SK-N-SH (cell line): ENCODE measurements at regions not wholly inside any gene's neighbourhood (a gene's known extent, or its start where the extent isn't known, plus 50 kb on each side); places are given as distances from the start of the nearest gene placed in this dataset.

Experiments used
- CTCF ChIA-PET: fragments of 300-600, 350-600 bp; formaldehyde crosslinking; extraction: SDS; loops from one replicate; lab custom pipeline; 2021; lab: Yijun Ruan, JAX
- POLR2A ChIA-PET: fragments of 350-600 bp; sonication (Branson Sonifier 250); formaldehyde crosslinking; extraction: SDS; loops from one replicate; lab custom pipeline; 2020; ENCODE audit warnings: antibody characterized with exemption, inconsistent platforms; lab: Yijun Ruan, JAX
- DNase-seq: peaks from one replicate; pipeline ENCODE4 v3.0.0; 2012
- H2AFZ ChIP-seq: fragments of 200-600 bp; sonication (generic); 2 replicates; pipeline ENCODE4 v1.8.1; 2016; ENCODE audit warnings: antibody characterized with exemption, mild to moderate bottlenecking, low read depth
- H3F3A ChIP-seq: fragments of 200-600 bp; sonication (generic); replicated peaks from 2 replicates; pipeline ENCODE3; 2016; ENCODE audit warnings: antibody characterized with exemption, mild to moderate bottlenecking; ENCODE audit not compliant: insufficient read depth
- H3K27ac ChIP-seq, 2 experiments: fragments of 200-500 bp in 1 of 2; fragments of 200-600 bp in 1 of 2; sonication (Bioruptor generic) in 1 of 2; sonication (generic), shearing (Covaris generic) in 1 of 2; 2 replicates each; pipeline versions ENCODE4 v1.5.1 to v1.6.1; 2014 to 2016; ENCODE audit warnings: low read depth in 2 of 2, inconsistent platforms in 1 of 2, low read length in 1 of 2, mild to moderate bottlenecking in 1 of 2, mixed read lengths in 1 of 2
- H3K27me3 ChIP-seq: fragments of 200-600 bp; sonication (generic), shearing (Covaris generic); 2 replicates; pipeline ENCODE4 v1.6.1; 2016; ENCODE audit warnings: mixed run types; ENCODE audit not compliant: insufficient read depth
- H3K36me3 ChIP-seq, 2 experiments: fragments of 200-500 bp in 1 of 2; fragments of 200-600 bp in 1 of 2; sonication (Bioruptor generic) in 1 of 2; sonication (generic) in 1 of 2; replicated peaks in 1 of 2; 2 replicates each; pipeline versions ENCODE3 to v1.5.1; 2014 to 2016; ENCODE audit warnings: low read length in 1 of 2, mild to moderate bottlenecking in 1 of 2; ENCODE audit not compliant: insufficient read depth in 2 of 2, control insufficient read depth in 1 of 2
- H3K4me1 ChIP-seq, 2 experiments: fragments of 200-500 bp in 1 of 2; fragments of 200-600 bp in 1 of 2; sonication (Bioruptor generic) in 1 of 2; sonication (generic), shearing (Covaris generic) in 1 of 2; 2 replicates each; pipeline versions ENCODE4 v1.5.1 to v1.6.1; 2014 to 2016; ENCODE audit warnings: low read depth in 1 of 2, low read length in 1 of 2, mixed run types in 1 of 2; ENCODE audit not compliant: insufficient read depth in 2 of 2, control insufficient read depth in 1 of 2
- H3K4me2 ChIP-seq: fragments of 200-600 bp; sonication (generic), shearing (Covaris generic); 2 replicates; pipeline ENCODE4 v1.6.1; 2017; ENCODE audit warnings: mixed run types
- H3K4me3 ChIP-seq, 2 experiments: fragments of 200-500 bp in 1 of 2; fragments of 200-600 bp in 1 of 2; sonication (Bioruptor generic) in 1 of 2; sonication (generic), shearing (Covaris generic) in 1 of 2; 2 replicates each; pipeline versions ENCODE4 v1.5.1 to v1.8.1; 2014 to 2016; ENCODE audit warnings: low read depth in 2 of 2, inconsistent platforms in 1 of 2, low read length in 1 of 2, mild to moderate bottlenecking in 1 of 2, mixed read lengths in 1 of 2, moderate library complexity in 1 of 2
- H3K79me2 ChIP-seq: fragments of 200-600 bp; sonication (generic); 2 replicates; pipeline ENCODE4 v1.8.1; 2017; ENCODE audit warnings: mild to moderate bottlenecking; ENCODE audit not compliant: insufficient read depth
- H3K9ac ChIP-seq: fragments of 200-600 bp; sonication (generic); 2 replicates; pipeline ENCODE4 v1.6.1; 2017; ENCODE audit warnings: mixed run types
- H3K9me2 ChIP-seq: fragments of 200-600 bp; sonication (generic); 2 replicates; pipeline ENCODE4 v1.6.1; 2017; ENCODE audit warnings: mixed run types
- H3K9me3 ChIP-seq: fragments of 200-600 bp; sonication (generic); 2 replicates; pipeline ENCODE4 v1.6.1; 2017; ENCODE audit warnings: mixed run types, mild to moderate bottlenecking, moderate library complexity
- H4K20me1 ChIP-seq: fragments of 200-600 bp; sonication (generic); 2 replicates; pipeline ENCODE4 v1.6.1; 2017; ENCODE audit warnings: mild to moderate bottlenecking, mixed run types; ENCODE audit not compliant: insufficient read depth
- EZH2phosphoT487 ChIP-seq: fragments of 200-600 bp; sonication (generic); IDR thresholded peaks from 2 replicates; pipeline ENCODE4 v1.6.1; 2017; ENCODE audit warnings: low read depth, mixed run types, mild to moderate bottlenecking, antibody characterized with exemption, moderate library complexity, borderline replicate concordance
- FOSL2 ChIP-seq: IDR thresholded peaks from 2 replicates; pipeline ENCODE4 v1.4.0; 2012; ENCODE audit warnings: low read depth, mild to moderate bottlenecking, moderate library complexity, borderline replicate concordance
- FOXJ3 ChIP-seq: sonication (generic); formaldehyde crosslinking; IDR thresholded peaks from 2 replicates; pipeline ENCODE4 v1.5.1; 2020; ENCODE audit warnings: mild to moderate bottlenecking, missing genetic modification reagents
- IRF3 ChIP-seq: fragments of 150-350 bp; IDR thresholded peaks from 2 replicates; pipeline ENCODE4 v1.6.1; 2016; ENCODE audit warnings: mild to moderate bottlenecking, low read depth, low read length
- MAX ChIP-seq: IDR thresholded peaks from 2 replicates; pipeline ENCODE4 v1.4.0; 2012; ENCODE audit warnings: low read depth
- MXI1 ChIP-seq: IDR thresholded peaks from 2 replicates; pipeline ENCODE4 v1.6.1; 2012; ENCODE audit warnings: mild to moderate bottlenecking, low read depth, low read length, improper control_type of control experiment
- NFIC ChIP-seq: IDR thresholded peaks from 2 replicates; pipeline ENCODE4 v1.4.0; 2012; ENCODE audit warnings: borderline replicate concordance
- PBX3 ChIP-seq: IDR thresholded peaks from 2 replicates; pipeline ENCODE4; 2012
- RCOR1 ChIP-seq: fragments of 150-350 bp; IDR thresholded peaks from 2 replicates; pipeline ENCODE4 v1.6.1; 2017; ENCODE audit warnings: antibody characterized with exemption, low read length
- REST ChIP-seq: IDR thresholded peaks from 2 replicates; pipeline ENCODE4 v1.6.1; 2012; ENCODE audit warnings: mild to moderate bottlenecking, low read depth, low read length, moderate library complexity
- RFX5 ChIP-seq: IDR thresholded peaks from 2 replicates; pipeline ENCODE4 v1.6.1; 2012; ENCODE audit warnings: mild to moderate bottlenecking, improper control_type of control experiment, low read length
- RXRA ChIP-seq: IDR thresholded peaks from 2 replicates; pipeline ENCODE4 v1.4.0; 2012; ENCODE audit warnings: low read depth, mild to moderate bottlenecking, borderline replicate concordance
- TCF12 ChIP-seq: IDR thresholded peaks from 2 replicates; pipeline ENCODE4 v1.4.0; 2012
- USF2 ChIP-seq: fragments of 150-350 bp; IDR thresholded peaks from 2 replicates; pipeline ENCODE4 v1.6.1; 2017; ENCODE audit warnings: antibody characterized with exemption, low read length, low read depth, borderline replicate concordance
- WGBS: methylation state at CpG from one replicate; pipeline ENCODE4 v1.1.6; 2017; ENCODE audit warnings: low lambda C conversion rate; 5-methylcytosine and 5-hydroxymethylcytosine counted together

GRCh38 chr5:129387944-129388343 is 72.2 kb upstream of the ADAMTS19 start (continued):
- TF ChIP-seq REST (no peak), EZH2phosphoT487 (no peak), USF2 (no peak), RXRA (no peak), RFX5 (no peak)
- TF ChIP-seq, all 33 proteins: peak for 0

- ChIA-PET CTCF (interaction anchor here (0.9 kb wide), 1 partner anchor 429 kb away, joined by 3 read pairs; no protein-coding TSS in a partner anchor), POLR2A (no interaction called here)
- H3K4me3 ChIP-seq: no peak overlapping the region
- TF ChIP-seq TCF12: no peak
- TF ChIP-seq MAX: no peak
- peaks cover 7% of the 10 kb centered on the region; the same call in 1 of the 2 replicates for H3K27me3 ChIP-seq
- no peaks in the 10 kb centered on the region for H3K9me3 ChIP-seq
- peaks cover 3% of the 10 kb centered on the region for H3F3A ChIP-seq
- H3K9ac ChIP-seq: no peak overlapping the region
- H3K4me2 ChIP-seq: no peak overlapping the region
- H3K27ac ChIP-seq: no peak overlapping the region
- no peaks in the 10 kb centered on the region for H3K79me2 ChIP-seq
- no peaks in the 10 kb centered on the region for H3K36me3 ChIP-seq
- H2AFZ ChIP-seq: no peak overlapping the region
- no peak for DNase-seq
- 7% methylated on average over 6 of the region's 6 CpGs for WGBS
- H3K4me1 ChIP-seq: no peaks in the 10 kb centered on the region
- no peaks in the 10 kb centered on the region for H4K20me1 ChIP-seq
- H3K9me2 ChIP-seq: no peaks in the 10 kb centered on the region
Measured at GRCh38 chr5:129392681-129393080, 67.4 kb upstream of the ADAMTS19 start.

GRCh38 chr5:129395247-129395646 is 64.9 kb upstream of the ADAMTS19 start:
- Histone ChIP-seq H3K36me3 (no peaks in the 10 kb centered on the region), H3K4me1 (no peaks in the 10 kb centered on the region), H3K9me3 (no peaks in the 10 kb centered on the region), H3K79me2 (no peaks in the 10 kb centered on the region), H3K9me2 (no peaks in the 10 kb centered on the region), H3K27ac (no peak overlapping the region), H3K27me3 (peaks cover 7% of the 10 kb centered on the region; the same call in 1 of the 2 replicates), H2AFZ (no peak overlapping the region), H3K9ac (no peak overlapping the region), H3K4me3 (no peak overlapping the region), H3F3A (peaks cover 3% of the 10 kb centered on the region), H3K4me2 (no peak overlapping the region), H4K20me1 (no peaks in the 10 kb centered on the region)
- WGBS: 39% methylated on average over 5 of the region's 5 CpGs
- CTCF ChIA-PET: interaction anchor here (1.2 kb wide), 1 partner anchor 490 kb away, joined by 3 read pairs; no protein-coding TSS in a partner anchor
- POLR2A ChIA-PET: no interaction called here
- DNase-seq: no peak
- TF ChIP-seq REST (no peak), NFIC (no peak), IRF3 (no peak), FOSL2 (no peak), FOXJ3 (CRISPR knock-in tag) (no peak), PBX3 (no peak), RCOR1 (no peak), MXI1 (no peak), TCF12 (no peak)
